Progenitor cell of endocrine pancreas (in vitro differentiated cells): ENCODE measurements at regions not wholly inside any gene's neighbourhood (a gene's known extent, or its start where the extent isn't known, plus 50 kb on each side); places are given as distances from the start of the nearest gene placed in this dataset.
A peak's percentile ranks its signal among the peaks of the same experiment; 100 is the strongest.

Experiments
- DNase-seq: peaks from one replicate; pipeline ENCODE4 v3.0.0; 2021; ENCODE audit warnings: low spot score; ENCODE audit not compliant: unreplicated experiment
- H3K27ac Mint-ChIP-seq: 2 replicates; pipeline ENCODE4 v1.8.0; 2021; ENCODE audit warnings: mild to moderate bottlenecking, moderate library complexity, mixed read lengths
- H3K27me3 Mint-ChIP-seq: 2 replicates; pipeline ENCODE4 v1.8.0; 2021; ENCODE audit warnings: mixed read lengths
- H3K36me3 Mint-ChIP-seq: 2 replicates; pipeline ENCODE4 v1.8.0; 2022; ENCODE audit warnings: mixed read lengths; ENCODE audit not compliant: insufficient read depth
- H3K4me1 Mint-ChIP-seq: 2 replicates; pipeline ENCODE4 v1.8.0; 2021; ENCODE audit warnings: low read depth, mixed read lengths
- H3K4me3 Mint-ChIP-seq: 2 replicates; pipeline ENCODE4 v1.8.0; 2021; ENCODE audit warnings: low read depth, mild to moderate bottlenecking, moderate library complexity, mixed read lengths
- H3K9me3 Mint-ChIP-seq: 2 replicates; pipeline ENCODE4 v1.8.0; 2021; ENCODE audit warnings: low read depth, mixed read lengths
- TF ChIP-seq, protein P1 (sequence below): fragments of 200-600 bp; sonication (generic); IDR thresholded peaks from one replicate; pipeline ENCODE4 v1.5.0; 2021; ENCODE audit warnings: antibody characterized with exemption, mild to moderate bottlenecking; ENCODE audit not compliant: unreplicated experiment

DNA sequence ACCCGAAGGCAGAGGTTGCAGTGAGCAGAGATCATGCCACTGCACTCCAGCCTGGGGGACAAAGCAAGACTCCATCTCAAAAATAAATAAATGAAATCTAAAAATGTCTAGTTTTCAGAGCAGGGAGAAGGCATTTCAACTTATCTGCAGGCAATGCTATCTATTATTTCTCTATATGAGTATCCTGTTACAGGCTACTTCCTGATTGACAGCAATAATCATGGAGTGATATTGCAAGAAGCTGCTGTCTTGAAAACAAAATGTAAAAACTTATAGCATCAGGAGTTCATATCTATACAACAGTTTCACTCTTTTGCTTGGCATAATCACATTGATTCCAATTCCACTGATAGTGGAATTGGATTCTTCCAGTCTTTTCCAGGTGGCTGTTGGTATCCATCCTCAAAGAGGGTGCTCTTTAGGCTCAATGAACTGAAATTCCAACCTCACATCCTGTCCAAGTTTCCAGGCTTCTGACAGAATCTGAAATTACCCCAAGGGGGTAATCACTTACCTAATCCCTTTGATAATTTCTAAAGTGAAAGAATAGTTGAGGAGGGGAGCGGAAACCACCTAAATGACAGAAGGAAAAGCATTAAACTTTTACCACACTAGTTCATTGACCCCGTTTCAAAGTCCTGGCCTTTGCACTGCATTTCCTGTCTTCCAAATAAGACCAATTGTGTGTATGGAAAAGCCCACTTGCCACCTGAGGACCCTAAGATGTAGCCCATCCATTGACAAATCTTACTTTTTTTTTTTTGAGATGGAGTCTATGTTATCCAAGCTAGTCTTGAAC, 107.6 kb downstream of the GLUL start:
- H3K36me3 Mint-ChIP-seq: no peaks in the 10 kb centered on the region
- TF ChIP-seq, protein P1, sequence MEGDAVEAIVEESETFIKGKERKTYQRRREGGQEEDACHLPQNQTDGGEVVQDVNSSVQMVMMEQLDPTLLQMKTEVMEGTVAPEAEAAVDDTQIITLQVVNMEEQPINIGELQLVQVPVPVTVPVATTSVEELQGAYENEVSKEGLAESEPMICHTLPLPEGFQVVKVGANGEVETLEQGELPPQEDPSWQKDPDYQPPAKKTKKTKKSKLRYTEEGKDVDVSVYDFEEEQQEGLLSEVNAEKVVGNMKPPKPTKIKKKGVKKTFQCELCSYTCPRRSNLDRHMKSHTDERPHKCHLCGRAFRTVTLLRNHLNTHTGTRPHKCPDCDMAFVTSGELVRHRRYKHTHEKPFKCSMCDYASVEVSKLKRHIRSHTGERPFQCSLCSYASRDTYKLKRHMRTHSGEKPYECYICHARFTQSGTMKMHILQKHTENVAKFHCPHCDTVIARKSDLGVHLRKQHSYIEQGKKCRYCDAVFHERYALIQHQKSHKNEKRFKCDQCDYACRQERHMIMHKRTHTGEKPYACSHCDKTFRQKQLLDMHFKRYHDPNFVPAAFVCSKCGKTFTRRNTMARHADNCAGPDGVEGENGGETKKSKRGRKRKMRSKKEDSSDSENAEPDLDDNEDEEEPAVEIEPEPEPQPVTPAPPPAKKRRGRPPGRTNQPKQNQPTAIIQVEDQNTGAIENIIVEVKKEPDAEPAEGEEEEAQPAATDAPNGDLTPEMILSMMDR: no peak
- DNase-seq: no peak
- H3K4me3 Mint-ChIP-seq: no peak overlapping the region
- H3K4me1 Mint-ChIP-seq: peaks cover 14% of the 10 kb centered on the region
- H3K27me3 Mint-ChIP-seq: no peaks in the 10 kb centered on the region
- H3K9me3 Mint-ChIP-seq: no peaks in the 10 kb centered on the region
- no peak overlapping the region for H3K27ac Mint-ChIP-seq

GRCh38 chr1:182281541-182281940, 110.0 kb downstream of the GLUL start:
- H3K9me3 Mint-ChIP-seq: no peaks in the 10 kb centered on the region
- no peak overlapping the region for H3K4me3 Mint-ChIP-seq
- H3K4me1 Mint-ChIP-seq: peaks cover 2% of the 10 kb centered on the region
- DNase-seq: no peak
- peak overlapping the region; percentile 9 for H3K27ac Mint-ChIP-seq
- H3K27me3 Mint-ChIP-seq: no peaks in the 10 kb centered on the region
- TF ChIP-seq, protein P1: no peak
- H3K36me3 Mint-ChIP-seq: no peaks in the 10 kb centered on the region

DNA sequence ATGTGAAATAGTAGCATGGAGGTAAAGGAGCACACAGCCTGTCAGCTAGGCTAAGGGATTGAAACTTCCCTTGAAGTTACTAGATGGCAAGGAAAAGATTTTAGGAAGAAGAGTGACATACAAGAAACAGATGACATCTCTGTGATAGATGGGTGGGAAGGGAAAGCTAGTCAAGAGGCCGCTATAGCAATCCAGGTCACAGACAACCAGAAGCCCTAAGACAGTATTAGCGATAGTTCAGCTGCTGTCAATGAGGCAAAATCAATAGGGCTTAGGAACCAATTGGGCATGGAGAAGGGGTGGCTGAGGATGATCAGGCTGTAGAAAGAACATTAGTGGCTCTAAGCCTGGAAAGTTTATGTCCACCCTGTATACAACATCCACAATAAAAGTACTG, 111.1 kb downstream of the GLUL start:
- Mint-ChIP-seq H3K36me3 (no peaks in the 10 kb centered on the region), H3K27me3 (no peaks in the 10 kb centered on the region), H3K9me3 (no peaks in the 10 kb centered on the region), H3K4me3 (no peak overlapping the region), H3K27ac (no peak overlapping the region), H3K4me1 (peaks cover 2% of the 10 kb centered on the region)
- TF ChIP-seq, protein P1: no peak
- DNase-seq: no peak

DNA sequence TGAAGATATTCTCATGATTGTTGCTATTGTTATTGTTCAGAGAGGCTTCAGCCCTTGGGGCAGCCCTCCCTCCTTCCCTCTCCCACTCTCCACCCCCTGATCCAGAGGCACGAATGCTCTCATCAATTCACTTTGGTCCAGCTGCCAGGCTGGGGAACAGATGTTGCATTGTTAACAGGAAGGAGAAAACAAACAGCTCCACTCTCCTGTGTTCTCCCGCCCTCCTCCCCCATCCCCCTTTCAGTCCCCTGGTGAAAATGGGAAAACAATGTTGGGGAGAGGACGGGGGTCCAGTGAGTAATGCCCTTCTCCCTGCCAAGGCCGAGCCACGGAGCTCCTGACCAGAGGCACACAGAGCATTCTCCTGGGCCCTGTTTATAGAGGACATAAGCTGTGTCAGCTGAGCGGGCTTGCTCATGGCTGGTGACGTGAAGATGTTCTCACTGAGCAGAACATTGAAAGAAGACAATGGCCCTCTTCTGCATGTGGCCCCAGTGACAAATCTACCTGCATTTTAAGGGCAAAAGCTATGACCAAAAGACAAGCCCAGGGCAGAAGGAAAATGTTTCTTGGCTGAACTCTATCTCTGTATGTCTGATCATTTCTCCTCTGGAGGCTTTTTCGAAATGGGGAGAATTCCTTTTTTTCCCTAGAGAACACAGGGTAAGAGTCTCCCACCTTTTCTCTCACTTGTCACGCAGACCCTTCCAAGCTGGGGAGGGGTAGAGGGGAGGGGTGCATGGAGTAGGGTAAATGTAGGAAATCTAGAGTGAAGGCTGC, 111.7 kb downstream of the GLUL start:
- H3K4me1 Mint-ChIP-seq: peaks cover 2% of the 10 kb centered on the region
- no peaks in the 10 kb centered on the region for H3K27me3 Mint-ChIP-seq
- no peak overlapping the region for H3K4me3 Mint-ChIP-seq
- no peaks in the 10 kb centered on the region for H3K36me3 Mint-ChIP-seq
- no peaks in the 10 kb centered on the region for H3K9me3 Mint-ChIP-seq
- H3K27ac Mint-ChIP-seq: no peak overlapping the region
- peak; percentile 18 for DNase-seq
- TF ChIP-seq, protein P1: no peak

DNA sequence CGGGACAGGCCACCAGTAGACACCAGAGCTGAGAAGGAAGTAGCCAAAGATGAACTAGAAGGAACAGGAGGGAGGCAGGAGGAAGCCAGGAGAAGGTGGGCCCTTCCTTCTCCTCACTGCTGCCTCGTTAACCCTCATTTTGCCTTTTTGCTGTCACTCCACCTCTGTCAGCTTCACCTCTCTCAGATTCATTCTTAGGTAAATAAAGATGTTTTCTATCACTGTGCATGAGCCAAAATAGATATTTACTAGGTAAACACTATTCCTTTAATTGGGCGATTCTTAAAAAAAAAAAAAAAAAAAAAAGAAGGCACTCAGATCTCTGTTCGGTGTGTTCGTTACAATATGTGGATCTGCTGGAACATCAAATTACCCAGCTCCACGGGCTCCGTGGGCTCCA, 112.3 kb downstream of the GLUL start:
- no peaks in the 10 kb centered on the region for H3K9me3 Mint-ChIP-seq
- no peak overlapping the region for H3K4me3 Mint-ChIP-seq
- TF ChIP-seq, protein P1: no peak
- H3K36me3 Mint-ChIP-seq: no peaks in the 10 kb centered on the region
- H3K27ac Mint-ChIP-seq: no peak overlapping the region
- no peaks in the 10 kb centered on the region for H3K27me3 Mint-ChIP-seq
- no peak for DNase-seq
- H3K4me1 Mint-ChIP-seq: peaks cover 2% of the 10 kb centered on the region
